Stimulated activated CD4-positive, alpha-beta T cell treated with anti-CD3 and anti-CD28 coated beads, Interleukin-15, amount 100 ng/mL, for 24 hours (primary cell): ENCODE measurements at regions not wholly inside any gene's neighbourhood (a gene's known extent, or its start where the extent isn't known, plus 50 kb on each side); places are given as distances from the start of the nearest gene placed in this dataset.
"Not testable (repeated sequence)": the region's sequence is repeated elsewhere in the genome, so short reads cannot be mapped to it uniquely, and the experiment has no call there.

Source experiments
- DNase-seq: peaks from one replicate; pipeline ENCODE4 v3.0.0-alpha.2; 2020

DNA sequence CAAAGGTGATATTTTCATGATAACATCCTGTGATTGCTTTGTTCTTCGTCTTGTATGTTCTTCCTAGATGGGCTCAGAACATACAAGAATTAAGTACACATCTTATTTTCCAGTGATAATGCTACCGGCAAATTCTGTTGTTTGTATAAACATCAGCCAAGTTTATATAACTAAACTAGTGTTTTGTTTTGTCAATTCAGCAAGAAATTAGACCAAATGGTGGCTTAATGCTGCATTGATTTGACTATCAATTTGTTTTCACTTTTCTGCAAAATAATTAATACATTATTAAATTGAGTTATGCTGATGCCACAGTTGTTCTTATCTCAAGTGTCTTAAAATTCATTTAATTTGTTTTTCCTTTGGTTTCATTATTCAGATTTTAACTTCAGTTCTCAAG lies 177.7 kb downstream of the OR4F29 start:
- not testable (repeated sequence) for DNase-seq

DNA sequence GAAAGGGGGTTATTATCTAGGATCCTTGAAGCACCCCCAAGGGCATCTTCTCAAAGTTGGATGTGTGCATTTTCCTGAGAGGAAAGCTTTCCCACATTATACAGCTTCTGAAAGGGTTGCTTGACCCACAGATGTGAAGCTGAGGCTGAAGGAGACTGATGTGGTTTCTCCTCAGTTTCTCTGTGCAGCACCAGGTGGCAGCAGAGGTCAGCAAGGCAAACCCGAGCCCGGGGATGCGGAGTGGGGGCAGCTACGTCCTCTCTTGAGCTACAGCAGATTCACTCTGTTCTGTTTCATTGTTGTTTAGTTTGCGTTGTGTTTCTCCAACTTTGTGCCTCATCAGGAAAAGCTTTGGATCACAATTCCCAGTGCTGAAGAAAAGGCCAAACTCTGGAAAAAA lies 183.7 kb downstream of the OR4F29 start:
- DNase-seq: peak; percentile 83
